ENCODE measurements at regions not wholly inside any gene's neighbourhood (a gene's known extent, or its start where the extent isn't known, plus 50 kb on each side); places are given as distances from the start of the nearest gene placed in this dataset.
"Not testable (repeated sequence)": the region's sequence is repeated elsewhere in the genome, so short reads cannot be mapped to it uniquely, and the experiment has no call there.

GRCh38 chr3:118144919-118145318, 889.7 kb downstream of the IGSF11 start:
- no peak for DNase-seq

- DNase-seq = no peak
Measured at GRCh38 chr3:118146658-118147375, 887.8 kb downstream of the IGSF11 start.

GRCh38 chr3:118151164-118151563, 883.5 kb downstream of the IGSF11 start:
- DNase-seq = no peak

- not testable (repeated sequence) for DNase-seq
Measured at GRCh38 chr3:118162627-118163588, 871.7 kb downstream of the IGSF11 start.

- no peak for DNase-seq
Measured at GRCh38 chr3:118165413-118165812, 869.2 kb downstream of the IGSF11 start.

- DNase-seq = no peak
Measured at GRCh38 chr3:118167571-118167970, 867.1 kb downstream of the IGSF11 start.

- DNase-seq = no peak
Measured at GRCh38 chr3:118168175-118168574, 866.5 kb downstream of the IGSF11 start.

- no peak for DNase-seq
Measured at GRCh38 chr3:118171236-118171852, 863.3 kb downstream of the IGSF11 start.

GRCh38 chr3:118180853-118181252, 853.8 kb downstream of the IGSF11 start:
- DNase-seq = no peak

- DNase-seq = no peak
Measured at GRCh38 chr3:118181274-118181673, 853.4 kb downstream of the IGSF11 start.

GRCh38 chr3:118186051-118186450, 848.6 kb downstream of the IGSF11 start:
- DNase-seq = no peak

- no peak for DNase-seq
Measured at GRCh38 chr3:118187221-118187620, 847.4 kb downstream of the IGSF11 start.

- DNase-seq = no peak
Measured at GRCh38 chr3:118196183-118196582, 838.5 kb downstream of the IGSF11 start.

- no peak for DNase-seq
Measured at GRCh38 chr3:118199044-118199443, 835.6 kb downstream of the IGSF11 start.

- DNase-seq = no peak
Measured at GRCh38 chr3:118204052-118204656, 830.5 kb downstream of the IGSF11 start.

GRCh38 chr3:118207271-118207670, 827.4 kb downstream of the IGSF11 start:
- no peak for DNase-seq

GRCh38 chr3:118208642-118209041, 826.0 kb downstream of the IGSF11 start:
- DNase-seq = no peak

- no peak for DNase-seq
Measured at GRCh38 chr3:118213892-118214291, 820.8 kb downstream of the IGSF11 start.

GRCh38 chr3:118226206-118226605, 808.4 kb downstream of the IGSF11 start:
- no peak for DNase-seq

GRCh38 chr3:118227191-118227590, 807.5 kb downstream of the IGSF11 start:
- no peak for DNase-seq

- no peak for DNase-seq
Measured at GRCh38 chr3:118228151-118228550, 806.5 kb downstream of the IGSF11 start.

GRCh38 chr3:118229196-118229595, 805.5 kb downstream of the IGSF11 start:
- DNase-seq = no peak

GRCh38 chr3:118231578-118231977, 803.1 kb downstream of the IGSF11 start:
- no peak for DNase-seq

All from effector CD4-positive, alpha-beta T cell (primary cell).